LNCAP (cell line): ENCODE measurements at regions not wholly inside any gene's neighbourhood (a gene's known extent, or its start where the extent isn't known, plus 50 kb on each side); places are given as distances from the start of the nearest gene placed in this dataset.

Experiments used
- CTCF ChIP-seq: fragments of 450-650 bp; IDR thresholded peaks from 2 replicates; pipeline ENCODE4 v1.5.1; 2017; ENCODE audit warnings: mild to moderate bottlenecking

- TF ChIP-seq CTCF = no peak
These were observed 284.9 kb downstream of the AJAP1 start for GRCh38 chr1:4939266-4939665.

- no peak for TF ChIP-seq CTCF
These were observed 283.6 kb downstream of the AJAP1 start for GRCh38 chr1:4937876-4938534.

GRCh38 chr1:4935807-4936206, 281.4 kb downstream of the AJAP1 start:
- no peak for TF ChIP-seq CTCF

- TF ChIP-seq CTCF = no peak
These were observed 278.8 kb downstream of the AJAP1 start for GRCh38 chr1:4933232-4933631.

GRCh38 chr1:4932311-4933030, 278.1 kb downstream of the AJAP1 start:
- TF ChIP-seq CTCF = no peak

GRCh38 chr1:4931486-4931885, 277.1 kb downstream of the AJAP1 start:
- no peak for TF ChIP-seq CTCF

GRCh38 chr1:4928186-4928585, 273.8 kb downstream of the AJAP1 start:
- TF ChIP-seq CTCF = no peak
